Hepatocyte (in vitro differentiated cells): ENCODE measurements at regions not wholly inside any gene's neighbourhood (a gene's known extent, or its start where the extent isn't known, plus 50 kb on each side); places are given as distances from the start of the nearest gene placed in this dataset. TPM values are rescaled to one million over a fixed set of nuclear protein-coding genes. Genes with fewer than 3 reads are reported as not detected.
A peak's percentile ranks its signal among the peaks of the same experiment; 100 is the strongest.

Experiments used
- DNase-seq: peaks from one replicate; pipeline ENCODE4 v3.0.0-alpha.2; 2016; ENCODE audit warnings: low spot score
- H2AFZ ChIP-seq: fragments of 200-600 bp; sonication (generic); 2 replicates; pipeline ENCODE4 v1.6.0; 2016; ENCODE audit warnings: antibody characterized with exemption, mild to moderate bottlenecking
- H3K27ac ChIP-seq: fragments of 200-600 bp; sonication (generic); 2 replicates; pipeline ENCODE4 v1.5.1; 2016; ENCODE audit warnings: mild to moderate bottlenecking
- H3K27me3 ChIP-seq: fragments of 200-600 bp; sonication (generic); 2 replicates; pipeline ENCODE4 v1.6.1; 2016
- H3K36me3 ChIP-seq: fragments of 200-600 bp; sonication (generic); replicated peaks from 2 replicates; pipeline ENCODE4 v1.5.1; 2016; ENCODE audit warnings: low read depth; ENCODE audit not compliant: insufficient read depth
- H3K4me1 ChIP-seq: fragments of 200-600 bp; sonication (generic); 2 replicates; pipeline ENCODE4 v1.5.1; 2016; ENCODE audit warnings: mild to moderate bottlenecking, moderate library complexity; ENCODE audit not compliant: insufficient read depth
- H3K4me2 ChIP-seq: fragments of 200-600 bp; sonication (generic); 2 replicates; pipeline ENCODE4 v1.6.0; 2016
- H3K4me3 ChIP-seq: fragments of 200-600 bp; sonication (generic); 2 replicates; pipeline ENCODE4 v1.5.1; 2016; ENCODE audit warnings: mild to moderate bottlenecking
- H3K79me2 ChIP-seq: fragments of 200-600 bp; sonication (generic); 2 replicates; pipeline ENCODE4 v1.6.0; 2017; ENCODE audit warnings: mild to moderate bottlenecking
- H3K9me2 ChIP-seq: fragments of 200-600 bp; sonication (generic); replicated peaks from 2 replicates; pipeline ENCODE4 v1.6.0; 2017; ENCODE audit warnings: mild to moderate bottlenecking; ENCODE audit not compliant: insufficient read depth
- H3K9me3 ChIP-seq: fragments of 200-600 bp; sonication (generic); 2 replicates; pipeline ENCODE4 v1.5.1; 2016; ENCODE audit warnings: low read depth, mild to moderate bottlenecking
- H4K20me1 ChIP-seq: fragments of 200-600 bp; sonication (generic); 2 replicates; pipeline ENCODE4 v1.6.0; 2016; ENCODE audit warnings: mild to moderate bottlenecking; ENCODE audit not compliant: insufficient read depth, poor library complexity, severe bottlenecking
- CTCF ChIP-seq: fragments of 200-600 bp; sonication (generic); IDR thresholded peaks from 2 replicates; pipeline ENCODE4 v1.5.1; 2016; ENCODE audit warnings: antibody characterized with exemption, mild to moderate bottlenecking; ENCODE audit not compliant: poor library complexity
- EZH2 ChIP-seq: fragments of 200-600 bp; sonication (generic); IDR thresholded peaks from 2 replicates; pipeline ENCODE4 v1.6.1; 2016; ENCODE audit warnings: antibody characterized with exemption, mild to moderate bottlenecking, borderline replicate concordance
- EZH2phosphoT487 ChIP-seq: fragments of 200-600 bp; sonication (generic); IDR thresholded peaks from one replicate; pipeline ENCODE4 v1.6.1; 2018; ENCODE audit warnings: antibody characterized with exemption, mild to moderate bottlenecking, low read depth, moderate library complexity; ENCODE audit not compliant: unreplicated experiment, severe bottlenecking
- WGBS: methylation state at CpG from one replicate; pipeline ENCODE4 v1.1.6; 2016; ENCODE audit warnings: low lambda C conversion rate; ENCODE audit errors: missing lambda C conversion rate; 5-methylcytosine and 5-hydroxymethylcytosine counted together
- small RNA-seq: library from RNA; depleted of rRNA; stranded (forward); fragments of <200 nt; gene quantifications from one replicate; pipeline ENCODE3, GENCODE V24; 2014

- no peaks in the 10 kb centered on the region for H4K20me1 ChIP-seq
- DNase-seq = peak; percentile 37
- H3K36me3 ChIP-seq = no peaks in the 10 kb centered on the region
- peak overlapping the region; percentile 99 for H3K4me2 ChIP-seq
- H3K9me2 ChIP-seq = no peaks in the 10 kb centered on the region
- H3K27me3 ChIP-seq = peaks cover 15% of the 10 kb centered on the region
- peak overlapping the region; percentile 64 for H3K4me3 ChIP-seq
- H2AFZ ChIP-seq = peak overlapping the region; percentile 71
- no peak for TF ChIP-seq EZH2phosphoT487
- TF ChIP-seq EZH2 = peak; percentile 28
- no peaks in the 10 kb centered on the region for H3K9me3 ChIP-seq
- no peaks in the 10 kb centered on the region for H3K79me2 ChIP-seq
- H3K4me1 ChIP-seq = peaks cover 8% of the 10 kb centered on the region
- no peak overlapping the region for H3K27ac ChIP-seq
- 2% methylated on average over 54 of the region's 57 CpGs for WGBS
These were observed 53.7 kb upstream of the KDM7A start for GRCh38 chr7:140230516-140230860.

- no peaks in the 10 kb centered on the region for H4K20me1 ChIP-seq
- WGBS = 10% methylated on average over 26 of the region's 44 CpGs
- H3K4me2 ChIP-seq = peak overlapping the region; percentile 99
- H3K4me1 ChIP-seq = peaks cover 8% of the 10 kb centered on the region
- no peaks in the 10 kb centered on the region for H3K9me3 ChIP-seq
- H3K9me2 ChIP-seq = no peaks in the 10 kb centered on the region
- H3K27me3 ChIP-seq = peaks cover 15% of the 10 kb centered on the region
- no peak overlapping the region for H3K27ac ChIP-seq
- peak overlapping the region; percentile 64 for H3K4me3 ChIP-seq
- H3K79me2 ChIP-seq = no peaks in the 10 kb centered on the region
- no peak for DNase-seq
- peak overlapping the region; percentile 28 for H2AFZ ChIP-seq
- H3K36me3 ChIP-seq = no peaks in the 10 kb centered on the region
- no peak for TF ChIP-seq EZH2
- no peak for TF ChIP-seq EZH2phosphoT487
- no peak for TF ChIP-seq CTCF
These were observed 53.1 kb upstream of the KDM7A start for GRCh38 chr7:140229591-140230515.

- TF ChIP-seq EZH2phosphoT487 = no peak
- TF ChIP-seq CTCF = no peak
- TF ChIP-seq EZH2 = no peak
- no peak overlapping the region for H2AFZ ChIP-seq
- no peak overlapping the region for H3K4me2 ChIP-seq
- 96% methylated on average over 10 of the region's 10 CpGs for WGBS
- no peaks in the 10 kb centered on the region for H3K79me2 ChIP-seq
- H3K4me3 ChIP-seq = no peak overlapping the region
- H3K27me3 ChIP-seq = peaks cover 15% of the 10 kb centered on the region
- H3K27ac ChIP-seq = no peak overlapping the region
- H3K4me1 ChIP-seq = peaks cover 8% of the 10 kb centered on the region
- no peaks in the 10 kb centered on the region for H4K20me1 ChIP-seq
- no peak for DNase-seq
- no peaks in the 10 kb centered on the region for H3K9me3 ChIP-seq
- no peaks in the 10 kb centered on the region for H3K9me2 ChIP-seq
- H3K36me3 ChIP-seq = no peaks in the 10 kb centered on the region
These were observed 52.3 kb upstream of the KDM7A start for GRCh38 chr7:140229101-140229525.

Small RNA genes in the stretch of these regions (small RNA-seq; reads per million reads assigned to genes)
- not detected for gene RNU1-58P
